ENCODE measurements at regions not wholly inside any gene's neighbourhood (a gene's known extent, or its start where the extent isn't known, plus 50 kb on each side); places are given as distances from the start of the nearest gene placed in this dataset.

- in situ Hi-C loops (cut with MboI) (no loop called here), intact Hi-C loops (cut with micrococcal nuclease; ENCODE audit: unreplicated experiment) (no loop called here)
- Histone ChIP-seq H3K4me2 (ENCODE audit: control insufficient read depth, insufficient read depth) (no peak overlapping the region), H2AFZ (ENCODE audit: control insufficient read depth, low read depth, low read length) (no peak overlapping the region), H3K4me1 (ENCODE audit: control insufficient read depth, insufficient read depth, low read length) (no peaks in the 10 kb centered on the region), H3K36me3 (ENCODE audit: control insufficient read depth in 2 of 2, insufficient read depth in 2 of 2, low read length in 1 of 2) (no peaks in the 10 kb centered on the region), H3K79me2 (ENCODE audit: control insufficient read depth, insufficient read depth, low read length) (no peaks in the 10 kb centered on the region), H3K27ac (ENCODE audit: control insufficient read depth, insufficient read depth) (no peak overlapping the region), H3K9me3 (replicated peaks; ENCODE audit: control insufficient read depth, insufficient read depth, low read length) (no peaks in the 10 kb centered on the region), H3K9ac (ENCODE audit: control insufficient read depth, insufficient read depth, low read length) (no peak overlapping the region), H3K27me3 (replicated peaks in 1 of 2; ENCODE audit: control insufficient read depth in 2 of 2, insufficient read depth in 2 of 2, low read length in 1 of 2) (no peaks in the 10 kb centered on the region; a peak in 1 of 4 replicates), H4K20me1 (ENCODE audit: control insufficient read depth, insufficient read depth) (no peaks in the 10 kb centered on the region), H3K4me3 (no peak overlapping the region)
- BruUV-seq (replicated peaks), result no TSS peak
- SMC1A ChIA-PET (ENCODE audit: uncharacterized antibody, unreplicated experiment), result interaction anchor here (1.2 kb wide), 1 partner anchor 121 kb away, joined by 3 read pairs; no protein-coding TSS in a partner anchor
- no peak for DNase-seq (ENCODE audit: low read depth, low spot score)
- POLR2A ChIA-PET, result no interaction called here
- RAD21 ChIA-PET (ENCODE audit: unreplicated experiment), result no interaction called here
- CTCF ChIA-PET, result no interaction called here
- no peak for FAIRE-seq
- WGBS (ENCODE audit: insufficient coverage, insufficient replicate concordance, low lambda C conversion rate, missing lambda C conversion rate), result 89% methylated on average over 6 of the region's 6 CpGs
- ATAC-seq, result no peak
- TF ChIP-seq HDAC6 (IDR thresholded peaks at IDR 0.05; ENCODE audit: unreplicated experiment), result no peak
- TF ChIP-seq BACH1 (IDR thresholded peaks at IDR 0.05; ENCODE audit: borderline replicate concordance), result no peak
- TF ChIP-seq ZNF622 (IDR thresholded peaks at IDR 0.05), result no peak
- TF ChIP-seq NFXL1 (IDR thresholded peaks at IDR 0.05; ENCODE audit: borderline replicate concordance), result no peak
- TF ChIP-seq, protein P1, sequence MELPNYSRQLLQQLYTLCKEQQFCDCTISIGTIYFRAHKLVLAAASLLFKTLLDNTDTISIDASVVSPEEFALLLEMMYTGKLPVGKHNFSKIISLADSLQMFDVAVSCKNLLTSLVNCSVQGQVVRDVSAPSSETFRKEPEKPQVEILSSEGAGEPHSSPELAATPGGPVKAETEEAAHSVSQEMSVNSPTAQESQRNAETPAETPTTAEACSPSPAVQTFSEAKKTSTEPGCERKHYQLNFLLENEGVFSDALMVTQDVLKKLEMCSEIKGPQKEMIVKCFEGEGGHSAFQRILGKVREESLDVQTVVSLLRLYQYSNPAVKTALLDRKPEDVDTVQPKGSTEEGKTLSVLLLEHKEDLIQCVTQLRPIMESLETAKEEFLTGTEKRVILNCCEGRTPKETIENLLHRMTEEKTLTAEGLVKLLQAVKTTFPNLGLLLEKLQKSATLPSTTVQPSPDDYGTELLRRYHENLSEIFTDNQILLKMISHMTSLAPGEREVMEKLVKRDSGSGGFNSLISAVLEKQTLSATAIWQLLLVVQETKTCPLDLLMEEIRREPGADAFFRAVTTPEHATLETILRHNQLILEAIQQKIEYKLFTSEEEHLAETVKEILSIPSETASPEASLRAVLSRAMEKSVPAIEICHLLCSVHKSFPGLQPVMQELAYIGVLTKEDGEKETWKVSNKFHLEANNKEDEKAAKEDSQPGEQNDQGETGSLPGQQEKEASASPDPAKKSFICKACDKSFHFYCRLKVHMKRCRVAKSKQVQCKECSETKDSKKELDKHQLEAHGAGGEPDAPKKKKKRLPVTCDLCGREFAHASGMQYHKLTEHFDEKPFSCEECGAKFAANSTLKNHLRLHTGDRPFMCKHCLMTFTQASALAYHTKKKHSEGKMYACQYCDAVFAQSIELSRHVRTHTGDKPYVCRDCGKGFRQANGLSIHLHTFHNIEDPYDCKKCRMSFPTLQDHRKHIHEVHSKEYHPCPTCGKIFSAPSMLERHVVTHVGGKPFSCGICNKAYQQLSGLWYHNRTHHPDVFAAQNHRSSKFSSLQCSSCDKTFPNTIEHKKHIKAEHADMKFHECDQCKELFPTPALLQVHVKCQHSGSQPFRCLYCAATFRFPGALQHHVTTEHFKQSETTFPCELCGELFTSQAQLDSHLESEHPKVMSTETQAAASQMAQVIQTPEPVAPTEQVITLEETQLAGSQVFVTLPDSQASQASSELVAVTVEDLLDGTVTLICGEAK (IDR thresholded peaks at IDR 0.05; ENCODE audit: borderline replicate concordance), result no peak
- TF ChIP-seq, protein P2, sequence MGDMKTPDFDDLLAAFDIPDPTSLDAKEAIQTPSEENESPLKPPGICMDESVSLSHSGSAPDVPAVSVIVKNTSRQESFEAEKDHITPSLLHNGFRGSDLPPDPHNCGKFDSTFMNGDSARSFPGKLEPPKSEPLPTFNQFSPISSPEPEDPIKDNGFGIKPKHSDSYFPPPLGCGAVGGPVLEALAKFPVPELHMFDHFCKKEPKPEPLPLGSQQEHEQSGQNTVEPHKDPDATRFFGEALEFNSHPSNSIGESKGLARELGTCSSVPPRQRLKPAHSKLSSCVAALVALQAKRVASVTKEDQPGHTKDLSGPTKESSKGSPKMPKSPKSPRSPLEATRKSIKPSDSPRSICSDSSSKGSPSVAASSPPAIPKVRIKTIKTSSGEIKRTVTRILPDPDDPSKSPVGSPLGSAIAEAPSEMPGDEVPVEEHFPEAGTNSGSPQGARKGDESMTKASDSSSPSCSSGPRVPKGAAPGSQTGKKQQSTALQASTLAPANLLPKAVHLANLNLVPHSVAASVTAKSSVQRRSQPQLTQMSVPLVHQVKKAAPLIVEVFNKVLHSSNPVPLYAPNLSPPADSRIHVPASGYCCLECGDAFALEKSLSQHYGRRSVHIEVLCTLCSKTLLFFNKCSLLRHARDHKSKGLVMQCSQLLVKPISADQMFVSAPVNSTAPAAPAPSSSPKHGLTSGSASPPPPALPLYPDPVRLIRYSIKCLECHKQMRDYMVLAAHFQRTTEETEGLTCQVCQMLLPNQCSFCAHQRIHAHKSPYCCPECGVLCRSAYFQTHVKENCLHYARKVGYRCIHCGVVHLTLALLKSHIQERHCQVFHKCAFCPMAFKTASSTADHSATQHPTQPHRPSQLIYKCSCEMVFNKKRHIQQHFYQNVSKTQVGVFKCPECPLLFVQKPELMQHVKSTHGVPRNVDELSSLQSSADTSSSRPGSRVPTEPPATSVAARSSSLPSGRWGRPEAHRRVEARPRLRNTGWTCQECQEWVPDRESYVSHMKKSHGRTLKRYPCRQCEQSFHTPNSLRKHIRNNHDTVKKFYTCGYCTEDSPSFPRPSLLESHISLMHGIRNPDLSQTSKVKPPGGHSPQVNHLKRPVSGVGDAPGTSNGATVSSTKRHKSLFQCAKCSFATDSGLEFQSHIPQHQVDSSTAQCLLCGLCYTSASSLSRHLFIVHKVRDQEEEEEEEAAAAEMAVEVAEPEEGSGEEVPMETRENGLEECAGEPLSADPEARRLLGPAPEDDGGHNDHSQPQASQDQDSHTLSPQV (IDR thresholded peaks at IDR 0.05), result no peak
- TF ChIP-seq MLLT1 (IDR thresholded peaks at IDR 0.05), result no peak
- TF ChIP-seq ATF7 (IDR thresholded peaks at IDR 0.05; ENCODE audit: low read depth), result no peak
- TF ChIP-seq E2F8 (IDR thresholded peaks at IDR 0.05; ENCODE audit: low read depth, partially characterized antibody), result no peak
Measured at GRCh38 chr3:130816561-130817445, 70.2 kb upstream of the PIK3R4 start.

All from GM12878 (cell line).